A549 (cell line): ENCODE measurements at regions not wholly inside any gene's neighbourhood (a gene's known extent, or its start where the extent isn't known, plus 50 kb on each side); places are given as distances from the start of the nearest gene placed in this dataset.

Source experiments
- ATAC-seq, 2 experiments: fragments of 200-7000 bp in 1 of 2; fragments of >200 bp in 1 of 2; cut with Nextera tagmentation in 1 of 2; cut with Tn5 transposase in 1 of 2; 3 replicates each; pipeline versions ENCODE4 v1.8.0 to v1.9.1; 2018 to 2020; ENCODE audit warnings: mild to moderate bottlenecking in 1 of 2, moderate library complexity in 1 of 2
- CTCF ChIA-PET: fragments of 300-600 bp; sonication (Branson Sonifier 250); formaldehyde crosslinking; extraction: SDS; loops from one replicate; lab custom pipeline; 2021; ENCODE audit warnings: antibody characterized with exemption, inconsistent platforms; lab: Yijun Ruan, JAX
- POLR2A ChIA-PET: fragments of 350-600 bp; formaldehyde crosslinking; extraction: SDS; loops from one replicate; lab custom pipeline; 2021; ENCODE audit warnings: antibody characterized with exemption, inconsistent platforms; lab: Yijun Ruan, JAX
- DNase-seq, 2 experiments: peaks; one replicate each; pipeline versions ENCODE4 v3.0.0 to v3.0.0-alpha.2; 2011 to 2016; ENCODE audit warnings: low read depth in 1 of 2, low spot score in 1 of 2
- FAIRE-seq: peaks from 2 replicates; lab custom pipeline; 2011; peaks lifted over from hg19 to GRCh38; lab: Jason Lieb, UNC
- H3K27ac ChIP-seq, 2 experiments: fragments of >200 bp; sonication (Bioruptor Twin); formaldehyde crosslinking; 3 replicates each; pipeline ENCODE4 v1.5.1; 2016 to 2017
- H3K4me1 ChIP-seq: fragments of >200 bp; sonication (Bioruptor Twin); formaldehyde crosslinking; 3 replicates; pipeline ENCODE4 v1.6.1; 2016
- H3K4me2 ChIP-seq: fragments of >200 bp; sonication (Bioruptor Twin); formaldehyde crosslinking; 3 replicates; pipeline ENCODE4 v1.6.1; 2016
- H3K4me3 ChIP-seq: fragments of >200 bp; sonication (Bioruptor Twin); formaldehyde crosslinking; 3 replicates; pipeline ENCODE4 v1.5.1; 2016
- H3K9me3 ChIP-seq: fragments of >200 bp; sonication (Bioruptor Twin); formaldehyde crosslinking; 3 replicates; pipeline ENCODE4 v1.6.1; 2016
- CBX8 ChIP-seq: fragments of 200-600 bp; sonication (generic); IDR thresholded peaks from 2 replicates; pipeline ENCODE4 v1.6.1; 2016
- CHD4 ChIP-seq: fragments of 200-600 bp; sonication (generic); IDR thresholded peaks from 2 replicates; pipeline ENCODE4 v1.6.1; 2016; ENCODE audit warnings: antibody characterized with exemption, mild to moderate bottlenecking, borderline replicate concordance
- FOXS1 ChIP-seq: fragments of 250-450 bp; sonication (Bioruptor Pico); IDR thresholded peaks from 2 replicates; pipeline ENCODE4 v1.5.0; 2020; ENCODE audit warnings: mild to moderate bottlenecking, moderate library complexity
- HMGXB4 ChIP-seq: fragments of 250-450 bp; sonication (Bioruptor Pico); IDR thresholded peaks from 2 replicates; pipeline ENCODE4 v1.5.0; 2021; ENCODE audit warnings: mild to moderate bottlenecking, moderate library complexity, borderline replicate concordance
- HOXA7 ChIP-seq: fragments of 250-450 bp; sonication (Bioruptor Pico); IDR thresholded peaks from 2 replicates; pipeline ENCODE4 v1.5.0; 2020; ENCODE audit warnings: mild to moderate bottlenecking, moderate library complexity
- JUNB ChIP-seq: fragments of >200 bp; sonication (Bioruptor Twin); formaldehyde crosslinking; IDR thresholded peaks from 2 replicates; pipeline ENCODE4 v1.6.1; 2016
- KDM1A ChIP-seq: fragments of 200-600 bp; sonication (generic); IDR thresholded peaks from 2 replicates; pipeline ENCODE4 v1.6.1; 2016; ENCODE audit warnings: low read depth, mild to moderate bottlenecking
- MAX ChIP-seq: IDR thresholded peaks from 2 replicates; pipeline ENCODE4 v1.6.1; 2012
- MYC ChIP-seq: IDR thresholded peaks from 2 replicates; pipeline ENCODE4 v1.6.1; 2012; ENCODE audit warnings: mild to moderate bottlenecking, inconsistent platforms, low read length, improper control_type of control experiment, borderline replicate concordance
- NFE2L2 ChIP-seq: fragments of 150-350 bp; conservative IDR thresholded peaks from 2 replicates; pipeline ENCODE4 v1.6.1; 2014; ENCODE audit warnings: low read length
- PHF8 ChIP-seq: fragments of 200-600 bp; sonication (generic); IDR thresholded peaks from 2 replicates; pipeline ENCODE4 v1.6.1; 2016; ENCODE audit warnings: low read depth, mild to moderate bottlenecking, antibody characterized with exemption, moderate library complexity, borderline replicate concordance
- POLR2A ChIP-seq: IDR thresholded peaks from 2 replicates; pipeline ENCODE4 v1.6.1; 2012; ENCODE audit warnings: mild to moderate bottlenecking, low read length
- POLR2AphosphoS2 ChIP-seq: conservative IDR thresholded peaks from 2 replicates; pipeline ENCODE4 v1.6.1; 2012; ENCODE audit warnings: low read length, improper control_type of control experiment, inconsistent platforms
- RAD21 ChIP-seq, 2 experiments: fragments of >200 bp in 1 of 2; sonication (Bioruptor Twin) in 1 of 2; formaldehyde crosslinking in 1 of 2; IDR thresholded peaks in 1 of 2; conservative IDR thresholded peaks in 1 of 2; 2 replicates in 1 of 2; 3 replicates in 1 of 2; pipeline ENCODE4 v1.6.1; 2012 to 2018; ENCODE audit warnings: inconsistent platforms in 1 of 2
- RARB ChIP-seq: fragments of 250-450 bp; sonication (Bioruptor Pico); IDR thresholded peaks from 2 replicates; pipeline ENCODE4 v1.8.0; 2021; ENCODE audit warnings: mild to moderate bottlenecking, moderate library complexity
- SREBF2 ChIP-seq: fragments of 450-650 bp; IDR thresholded peaks from 2 replicates; pipeline ENCODE4 v1.6.1; 2014; ENCODE audit warnings: mild to moderate bottlenecking, moderate library complexity
- TFCP2L1 ChIP-seq: fragments of 250-450 bp; sonication (Bioruptor Pico); IDR thresholded peaks from 2 replicates; pipeline ENCODE4 v1.5.0; 2021; ENCODE audit warnings: mild to moderate bottlenecking
- ZNF302 ChIP-seq: fragments of 250-450 bp; sonication (Bioruptor Pico); IDR thresholded peaks from 2 replicates; pipeline ENCODE4 v1.9.0; 2021; ENCODE audit warnings: inconsistent platforms, mild to moderate bottlenecking, moderate library complexity
- ZSCAN20 ChIP-seq: fragments of 250-450 bp; sonication (Bioruptor Pico); IDR thresholded peaks from 2 replicates; pipeline ENCODE4 v1.8.0; 2022; ENCODE audit warnings: mild to moderate bottlenecking, moderate library complexity
- WGBS: methylation state at CpG from one replicate; pipeline ENCODE4 v1.1.6; 2017; ENCODE audit errors: missing lambda C conversion rate; 5-methylcytosine and 5-hydroxymethylcytosine counted together
- TF ChIP-seq, protein P1 (sequence below): fragments of 250-450 bp; sonication (Bioruptor Pico); IDR thresholded peaks from 2 replicates; pipeline ENCODE4 v1.5.0; 2020; ENCODE audit warnings: low read depth, mild to moderate bottlenecking, moderate library complexity
- TF ChIP-seq, protein P2 (sequence below): IDR thresholded peaks from 2 replicates; pipeline ENCODE4 v1.6.1; 2012
- TF ChIP-seq, protein P3 (sequence below): fragments of >200 bp; sonication (Bioruptor Twin); formaldehyde crosslinking; IDR thresholded peaks from 3 replicates; pipeline ENCODE4 v1.5.1; 2016

DNA sequence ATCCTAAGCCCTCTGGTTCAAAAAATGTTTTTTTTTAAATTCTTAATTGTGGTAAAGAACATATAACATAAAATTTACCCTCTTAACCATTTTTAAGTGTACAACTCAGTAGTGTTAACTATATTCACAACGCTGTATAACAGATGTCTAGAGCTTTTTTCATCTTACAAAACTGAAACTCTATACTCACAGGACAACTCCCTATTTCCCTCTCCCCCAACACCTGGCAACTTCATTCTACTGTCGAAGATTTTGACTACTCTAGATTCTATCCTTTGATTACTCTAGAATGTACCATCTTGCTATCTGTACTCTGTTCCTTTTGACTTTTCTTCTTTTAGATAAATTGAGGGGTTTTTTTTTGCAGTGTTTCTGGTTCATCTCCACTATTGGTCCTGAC is 200.4 kb downstream of the KLF12 start:
- Histone ChIP-seq H3K9me3 (no peaks in the 10 kb centered on the region), H3K27ac (peak overlapping the region; percentile 50 to 53; a peak in 4 of 6 replicates), H3K4me3 (no peak overlapping the region), H3K4me1 (peaks cover 42% of the 10 kb centered on the region), H3K4me2 (peak overlapping the region; percentile 64)
- DNase-seq (no peak), ATAC-seq (peak in 1 of 2 experiments; percentile 23; a peak in 2 of 6 replicates), FAIRE-seq (no peak)
- WGBS, result 70% methylated on average over 2 of the region's 2 CpGs
- TF ChIP-seq RAD21 (conservative IDR thresholded peaks at IDR 0.05 in 1 of 2, IDR thresholded peaks at IDR 0.05 in 1 of 2) (no peak), CBX8 (no peak), FOXS1 (CRISPR knock-in tag) (no peak), NFE2L2 (no peak), CHD4 (no peak)
- ChIA-PET CTCF (no interaction called here), POLR2A (no interaction called here)

DNA sequence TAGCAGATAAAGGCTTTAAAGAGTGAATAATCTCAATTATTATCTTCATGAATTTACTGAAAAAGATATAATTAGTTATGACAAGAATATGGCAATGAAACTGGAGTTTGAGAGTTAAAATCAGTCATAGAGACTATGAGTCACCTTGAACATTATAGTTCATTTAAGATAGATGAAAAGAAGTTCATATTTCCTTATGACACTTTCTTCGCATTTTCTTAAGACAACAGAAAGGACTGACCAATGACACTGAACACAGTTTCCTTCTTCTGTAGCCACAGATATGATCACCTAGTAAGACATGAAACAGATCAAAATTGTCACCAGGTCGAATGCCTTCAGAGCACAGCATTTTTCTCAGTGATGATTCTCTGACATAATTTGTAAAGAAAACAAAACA is 202.1 kb downstream of the KLF12 start:
- DNase-seq, result no peak
- Histone ChIP-seq H3K27ac (no peak overlapping the region), H3K4me3 (no peak overlapping the region), H3K4me2 (no peak overlapping the region), H3K4me1 (peaks cover 27% of the 10 kb centered on the region), H3K9me3 (no peaks in the 10 kb centered on the region)
- ATAC-seq, result no peak
- CTCF ChIA-PET, result no interaction called here
- TF ChIP-seq ZSCAN20 (CRISPR knock-in tag) (no peak), PHF8 (no peak), TFCP2L1 (CRISPR knock-in tag) (no peak), CBX8 (no peak), RARB (CRISPR knock-in tag) (no peak), MAX (no peak), MYC (no peak), ZNF302 (no peak), POLR2A (no peak), HMGXB4 (CRISPR knock-in tag) (no peak), SREBF2 (no peak), POLR2AphosphoS2 (no peak), HOXA7 (CRISPR knock-in tag) (no peak), JUNB (no peak), KDM1A (no peak)
- TF ChIP-seq, protein P1, sequence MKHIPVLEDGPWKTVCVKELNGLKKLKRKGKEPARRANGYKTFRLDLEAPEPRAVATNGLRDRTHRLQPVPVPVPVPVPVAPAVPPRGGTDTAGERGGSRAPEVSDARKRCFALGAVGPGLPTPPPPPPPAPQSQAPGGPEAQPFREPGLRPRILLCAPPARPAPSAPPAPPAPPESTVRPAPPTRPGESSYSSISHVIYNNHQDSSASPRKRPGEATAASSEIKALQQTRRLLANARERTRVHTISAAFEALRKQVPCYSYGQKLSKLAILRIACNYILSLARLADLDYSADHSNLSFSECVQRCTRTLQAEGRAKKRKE, result no peak
- TF ChIP-seq, protein P2, sequence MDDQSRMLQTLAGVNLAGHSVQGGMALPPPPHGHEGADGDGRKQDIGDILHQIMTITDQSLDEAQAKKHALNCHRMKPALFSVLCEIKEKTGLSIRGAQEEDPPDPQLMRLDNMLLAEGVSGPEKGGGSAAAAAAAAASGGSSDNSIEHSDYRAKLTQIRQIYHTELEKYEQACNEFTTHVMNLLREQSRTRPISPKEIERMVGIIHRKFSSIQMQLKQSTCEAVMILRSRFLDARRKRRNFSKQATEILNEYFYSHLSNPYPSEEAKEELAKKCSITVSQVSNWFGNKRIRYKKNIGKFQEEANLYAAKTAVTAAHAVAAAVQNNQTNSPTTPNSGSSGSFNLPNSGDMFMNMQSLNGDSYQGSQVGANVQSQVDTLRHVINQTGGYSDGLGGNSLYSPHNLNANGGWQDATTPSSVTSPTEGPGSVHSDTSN, result no peak
- TF ChIP-seq, protein P3, sequence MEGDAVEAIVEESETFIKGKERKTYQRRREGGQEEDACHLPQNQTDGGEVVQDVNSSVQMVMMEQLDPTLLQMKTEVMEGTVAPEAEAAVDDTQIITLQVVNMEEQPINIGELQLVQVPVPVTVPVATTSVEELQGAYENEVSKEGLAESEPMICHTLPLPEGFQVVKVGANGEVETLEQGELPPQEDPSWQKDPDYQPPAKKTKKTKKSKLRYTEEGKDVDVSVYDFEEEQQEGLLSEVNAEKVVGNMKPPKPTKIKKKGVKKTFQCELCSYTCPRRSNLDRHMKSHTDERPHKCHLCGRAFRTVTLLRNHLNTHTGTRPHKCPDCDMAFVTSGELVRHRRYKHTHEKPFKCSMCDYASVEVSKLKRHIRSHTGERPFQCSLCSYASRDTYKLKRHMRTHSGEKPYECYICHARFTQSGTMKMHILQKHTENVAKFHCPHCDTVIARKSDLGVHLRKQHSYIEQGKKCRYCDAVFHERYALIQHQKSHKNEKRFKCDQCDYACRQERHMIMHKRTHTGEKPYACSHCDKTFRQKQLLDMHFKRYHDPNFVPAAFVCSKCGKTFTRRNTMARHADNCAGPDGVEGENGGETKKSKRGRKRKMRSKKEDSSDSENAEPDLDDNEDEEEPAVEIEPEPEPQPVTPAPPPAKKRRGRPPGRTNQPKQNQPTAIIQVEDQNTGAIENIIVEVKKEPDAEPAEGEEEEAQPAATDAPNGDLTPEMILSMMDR, result no peak
- POLR2A ChIA-PET, result no interaction called here
- FAIRE-seq, result no peak
- WGBS, result 73% methylated on average over 2 of the region's 2 CpGs
